NCI-H345 treated with DMSO at 0.1 percent for 48 hours (cell line): ENCODE measurements at regions not wholly inside any gene's neighbourhood (a gene's known extent, or its start where the extent isn't known, plus 50 kb on each side); places are given as distances from the start of the nearest gene placed in this dataset.
"Not testable (repeated sequence)": the region's sequence is repeated elsewhere in the genome, so short reads cannot be mapped to it uniquely, and the experiment has no call there.

Experiments
- DNase-seq: peaks from one replicate; lab custom pipeline; 2025; ENCODE audit not compliant: unreplicated experiment; lab: John Stamatoyannopoulos, UW

GRCh38 chr16:50451951-50452508 lies 83.2 kb upstream of the BRD7 start:
- DNase-seq, result no peak

GRCh38 chr16:50450957-50451356 lies 82.2 kb upstream of the BRD7 start:
- no peak for DNase-seq

DNA sequence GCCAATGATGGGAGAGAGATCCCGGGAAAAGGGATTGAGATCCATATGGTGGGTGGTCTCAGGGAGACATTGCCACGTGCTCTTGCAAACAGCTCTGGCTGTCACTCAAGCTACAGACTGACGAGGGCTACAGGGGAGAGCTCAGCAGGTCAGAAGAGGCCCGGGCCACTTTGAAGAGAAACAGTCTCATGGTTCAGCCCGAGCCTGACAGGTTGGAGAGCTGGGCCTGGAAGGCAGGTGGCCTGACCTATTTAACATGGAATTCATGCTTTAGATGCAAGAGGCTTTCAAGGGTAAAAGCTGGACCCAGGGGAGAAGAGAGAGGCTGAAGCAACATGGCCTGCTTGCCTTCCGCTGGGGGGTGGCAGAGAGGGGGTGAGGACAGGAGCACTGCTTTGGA lies 81.0 kb upstream of the BRD7 start:
- DNase-seq, result no peak

DNA sequence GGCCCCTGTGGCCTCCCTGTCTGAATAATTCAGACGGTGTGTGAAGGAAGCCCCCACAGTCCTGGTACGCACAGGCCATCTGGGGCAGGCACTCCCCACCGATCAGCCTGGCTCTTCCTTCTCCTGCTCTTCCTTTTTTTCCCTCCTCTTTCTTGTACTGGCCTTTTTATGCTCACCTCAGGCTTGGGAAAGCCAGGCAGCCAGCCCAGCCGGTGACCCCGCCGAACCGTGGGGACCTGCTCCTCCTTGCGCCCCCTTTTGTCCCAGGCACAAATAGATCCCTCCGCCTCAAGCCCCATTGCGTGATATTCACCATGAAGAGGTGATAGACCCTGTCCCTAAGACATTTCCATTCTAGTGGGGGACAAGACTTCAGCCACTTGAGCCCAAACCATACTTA lies 80.2 kb upstream of the BRD7 start:
- no peak for DNase-seq

GRCh38 chr16:50448522-50448921 lies 79.7 kb upstream of the BRD7 start:
- DNase-seq, result no peak

DNA sequence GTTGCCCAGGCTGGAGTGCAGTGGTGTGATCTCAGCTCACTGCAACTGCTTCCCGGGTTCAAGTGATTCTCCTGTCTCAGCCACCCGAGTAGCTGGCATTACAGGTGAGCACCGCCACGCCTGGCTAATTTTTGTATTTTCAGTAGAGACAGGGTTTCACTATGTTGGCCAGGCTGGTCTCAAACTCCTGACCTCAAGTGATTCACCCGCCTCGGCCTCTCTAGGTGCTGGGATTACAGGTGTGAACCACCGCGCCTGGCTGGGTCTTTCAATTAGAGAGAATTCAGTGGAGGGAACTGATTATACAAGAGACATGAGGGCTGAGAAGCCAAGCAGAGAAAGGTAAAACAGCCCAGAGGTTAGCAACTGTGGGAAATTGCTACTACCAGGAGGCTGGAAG lies 78.6 kb upstream of the BRD7 start:
- not testable (repeated sequence) for DNase-seq

DNA sequence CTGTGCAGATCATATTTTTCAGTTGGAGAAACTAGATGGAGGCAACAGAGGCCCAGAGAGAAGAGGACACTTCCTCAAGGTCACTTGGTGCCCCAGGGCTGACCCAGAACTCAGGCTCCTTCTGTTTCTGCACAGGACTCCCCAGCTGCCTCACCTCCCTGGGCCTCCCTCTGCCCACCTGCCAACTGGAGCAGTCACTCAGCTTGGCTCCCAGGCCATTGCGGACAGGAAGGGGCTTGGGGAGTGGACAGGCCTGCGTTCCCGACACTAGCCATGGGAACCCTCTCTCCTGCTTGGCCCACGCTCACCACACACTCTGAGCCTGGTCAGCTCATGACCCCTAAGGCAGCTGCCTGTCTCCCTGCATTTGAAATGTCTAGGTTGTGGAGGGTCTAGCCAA lies 78.1 kb upstream of the BRD7 start:
- no peak for DNase-seq

DNA sequence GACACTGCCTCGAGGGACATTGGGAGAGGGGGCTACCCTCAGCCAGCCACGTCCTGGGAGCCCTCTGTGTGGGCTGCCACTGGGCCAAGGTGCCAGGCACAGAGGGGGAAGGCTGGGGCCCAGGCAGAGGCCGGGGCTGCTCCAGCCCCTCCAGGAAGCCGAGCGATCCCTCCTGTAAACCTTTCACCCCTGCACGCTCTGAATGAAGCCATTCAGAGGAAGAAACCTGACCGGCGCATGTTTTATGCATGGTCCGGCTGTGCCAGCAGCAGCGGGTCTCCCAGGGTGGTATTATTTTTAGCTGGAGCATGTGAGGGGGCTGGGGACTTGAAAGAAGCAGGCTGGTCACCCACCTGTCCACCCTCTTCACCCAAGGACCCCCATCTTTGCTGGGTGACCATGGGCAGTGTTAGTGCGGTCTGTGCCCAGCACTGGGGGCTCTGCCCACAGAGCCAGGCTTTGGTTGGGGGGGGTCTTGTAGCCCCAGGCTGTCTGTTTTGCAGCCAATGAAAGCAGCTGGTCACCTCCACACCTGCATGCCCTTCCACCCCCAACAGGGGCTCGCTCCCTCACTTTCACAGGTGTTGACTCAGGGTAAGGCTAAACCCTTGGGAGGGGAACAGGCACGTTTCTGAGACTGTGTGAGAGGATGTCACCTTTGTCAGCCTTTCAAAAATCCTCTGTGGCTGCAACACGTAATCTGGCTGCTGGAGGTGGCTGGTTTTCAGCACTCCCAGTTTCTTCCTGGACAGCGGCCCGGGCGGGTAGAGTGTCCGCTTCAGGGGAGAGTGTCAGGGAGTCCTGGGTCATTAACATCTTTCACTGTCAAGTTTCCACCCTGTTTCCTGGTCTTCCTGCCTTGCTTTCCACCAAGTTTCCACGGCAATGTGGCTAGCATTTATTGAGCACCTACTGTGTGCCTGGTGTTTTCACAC lies 77.1 kb upstream of the BRD7 start:
- no peak for DNase-seq

DNA sequence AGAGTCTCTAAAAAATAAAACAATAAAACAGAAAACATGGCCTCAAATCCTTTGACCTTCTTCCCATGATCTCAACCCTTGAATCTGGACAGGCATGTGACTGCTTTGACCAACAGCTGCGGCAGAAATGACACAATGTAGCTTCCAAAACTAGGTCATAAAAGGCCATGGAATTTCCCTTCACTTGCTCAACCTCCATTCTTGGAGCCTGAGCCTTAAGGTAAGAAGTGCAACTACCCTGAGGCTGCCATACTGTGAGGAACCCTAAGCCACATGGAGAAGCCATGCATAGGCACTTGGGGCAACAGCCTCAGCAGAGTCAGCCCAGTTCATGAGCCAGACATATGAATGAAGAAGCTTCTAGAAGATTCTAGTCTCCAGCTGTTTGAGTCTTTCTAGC lies 75.7 kb upstream of the BRD7 start:
- DNase-seq, result no peak

DNA sequence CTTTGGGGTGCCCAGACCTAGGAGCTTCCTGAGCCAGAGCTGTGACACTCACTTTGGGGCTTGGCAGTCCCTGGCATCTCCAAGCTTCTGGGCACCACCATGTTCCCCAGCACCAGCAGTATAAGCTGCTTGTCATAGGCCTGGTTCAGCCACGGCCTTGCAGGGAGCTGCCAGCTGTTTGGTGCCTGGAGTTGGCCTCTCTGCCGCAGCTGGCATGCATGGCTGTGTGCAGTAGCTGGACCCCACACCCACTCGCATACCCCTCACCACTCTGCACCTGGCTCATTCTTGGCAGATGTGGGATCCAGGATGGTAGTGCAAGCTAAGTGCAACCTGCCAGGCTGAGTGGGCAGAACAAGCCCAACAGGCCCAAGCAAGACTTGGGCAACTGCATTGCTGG lies 73.4 kb upstream of the BRD7 start:
- DNase-seq, result no peak

DNA sequence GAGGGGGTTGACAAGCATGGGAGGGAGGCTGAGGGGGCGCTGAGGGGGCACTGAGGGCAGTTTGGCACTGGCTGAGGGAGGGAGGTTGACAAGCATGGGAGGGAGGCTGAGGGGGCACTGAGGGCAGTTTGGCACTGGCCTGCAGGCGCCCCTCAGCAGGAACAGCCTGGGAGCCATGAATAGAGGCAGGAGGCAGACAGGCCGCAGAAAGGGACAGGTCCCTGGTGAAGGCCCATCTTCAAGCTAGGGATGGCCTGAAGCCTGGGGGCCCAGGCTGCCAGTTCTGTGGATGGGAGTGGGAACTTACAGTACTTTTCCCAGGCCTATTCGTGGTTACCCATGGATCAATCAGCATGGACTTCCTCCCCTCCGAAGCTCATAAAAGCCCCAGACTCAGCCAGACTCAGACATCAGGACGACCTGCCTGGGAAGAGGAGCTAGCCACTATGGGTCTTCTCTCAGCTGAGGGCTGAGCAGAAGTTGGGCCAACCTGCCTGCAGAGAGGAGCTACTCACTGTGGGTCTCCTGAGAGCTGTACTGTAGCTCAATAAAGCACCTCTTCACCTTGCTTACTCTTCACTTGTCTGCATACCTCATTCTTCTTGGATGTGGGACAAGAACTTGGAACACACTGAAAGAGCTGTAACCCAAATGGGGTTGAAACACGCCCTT lies 72.8 kb upstream of the BRD7 start:
- DNase-seq, result no peak

GRCh38 chr16:50440991-50441390 lies 72.2 kb upstream of the BRD7 start:
- DNase-seq, result no peak

- DNase-seq, result no peak
Measured at GRCh38 chr16:50440531-50440930, 71.7 kb upstream of the BRD7 start.

- no peak for DNase-seq
Measured at GRCh38 chr16:50437769-50438437, 69.1 kb upstream of the BRD7 start.

- no peak for DNase-seq
Measured at GRCh38 chr16:50436271-50436670, 67.5 kb upstream of the BRD7 start.

DNA sequence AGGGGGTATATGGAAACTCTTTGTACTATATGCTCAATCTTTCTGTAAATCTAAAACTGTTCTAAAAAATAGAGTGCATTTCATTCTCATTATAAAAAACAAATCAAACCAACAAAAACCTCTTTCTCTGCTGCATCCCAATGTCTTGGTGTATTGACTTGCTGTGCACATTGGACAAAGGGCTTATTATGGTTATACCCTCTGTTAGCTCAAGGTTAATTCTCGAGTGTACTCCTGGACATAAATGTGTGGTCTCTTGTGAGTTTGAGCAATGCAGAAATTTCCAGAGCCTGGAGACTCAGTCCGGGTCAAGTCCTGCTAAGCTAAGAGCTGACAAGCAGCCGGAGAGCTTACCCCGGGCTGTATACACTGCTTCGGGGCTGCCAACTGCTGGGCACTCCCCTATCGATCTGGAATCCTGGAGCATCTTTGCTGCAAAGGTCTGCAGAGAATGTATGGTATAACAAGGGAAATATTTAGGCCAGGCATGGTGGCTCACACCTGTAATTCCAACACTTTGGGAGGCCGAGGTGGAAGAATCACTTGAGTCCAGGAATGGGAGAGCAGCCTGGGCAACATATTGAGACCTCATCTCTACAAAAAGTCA lies 66.2 kb upstream of the BRD7 start:
- no peak for DNase-seq

DNA sequence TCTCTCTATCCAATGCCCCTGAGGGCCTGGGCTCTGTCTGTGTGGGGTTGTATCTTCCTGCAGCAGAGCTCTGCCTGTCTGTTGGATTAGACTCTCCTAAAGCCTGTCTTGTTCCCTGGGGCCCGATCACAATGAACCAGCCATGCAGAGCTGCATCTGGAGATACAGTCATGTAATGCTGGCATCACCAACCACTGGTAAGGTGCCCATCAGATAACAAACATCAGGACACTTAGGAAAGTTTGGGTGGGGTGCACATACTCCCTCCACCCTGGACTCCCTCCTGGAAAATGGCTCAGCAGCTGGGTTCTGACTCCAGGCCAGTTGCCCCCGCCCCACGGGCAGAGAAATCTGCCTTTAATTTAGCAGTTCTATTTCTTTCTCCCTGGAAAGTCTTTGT lies 61.3 kb upstream of the BRD7 start:
- DNase-seq, result no peak

DNA sequence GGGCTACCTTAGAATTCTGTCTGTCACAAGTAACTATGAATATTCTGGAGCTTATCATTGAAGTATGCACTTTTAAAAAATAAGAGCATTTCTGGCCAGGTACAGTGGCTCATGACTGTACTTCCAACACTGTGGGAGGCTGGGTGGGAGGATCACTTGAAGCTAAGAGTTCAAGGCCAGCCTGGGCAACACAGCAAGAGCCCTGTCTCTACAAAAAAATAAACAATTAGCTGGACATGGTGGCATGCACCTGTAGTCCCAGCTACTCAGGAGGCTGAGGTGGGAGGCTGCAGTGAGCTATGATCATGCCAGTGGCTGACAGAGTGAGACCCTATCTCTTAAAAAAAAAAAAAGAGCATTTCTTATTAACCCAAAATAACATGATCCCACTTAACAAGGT lies 60.0 kb upstream of the BRD7 start:
- DNase-seq, result no peak

GRCh38 chr16:50428116-50428515 lies 59.3 kb upstream of the BRD7 start:
- no peak for DNase-seq

GRCh38 chr16:50427107-50427506 lies 58.3 kb upstream of the BRD7 start:
- DNase-seq, result no peak

GRCh38 chr16:50425648-50426047 lies 56.9 kb upstream of the BRD7 start:
- DNase-seq, result no peak
